Mesothelial cell of epicardium (in vitro differentiated cells): ENCODE measurements at regions not wholly inside any gene's neighbourhood (a gene's known extent, or its start where the extent isn't known, plus 50 kb on each side); places are given as distances from the start of the nearest gene placed in this dataset.

Experiments
- DNase-seq, 2 experiments: peaks; one replicate each; pipeline ENCODE4 v3.0.0; 2021; ENCODE audit warnings: low spot score in 2 of 2; ENCODE audit not compliant: unreplicated experiment in 2 of 2
- H3K27ac Mint-ChIP-seq: 2 replicates; pipeline ENCODE4 v1.8.0; 2021; ENCODE audit warnings: mixed read lengths
- H3K27me3 Mint-ChIP-seq: 2 replicates; pipeline ENCODE4 v1.8.0; 2021; ENCODE audit warnings: low read depth, mixed read lengths
- H3K36me3 Mint-ChIP-seq: 2 replicates; pipeline ENCODE4 v1.8.0; 2021; ENCODE audit warnings: mixed read lengths
- H3K4me1 Mint-ChIP-seq: 2 replicates; pipeline ENCODE4 v1.8.0; 2021; ENCODE audit warnings: mixed read lengths
- H3K4me3 Mint-ChIP-seq: 2 replicates; pipeline ENCODE4 v1.8.0; 2021; ENCODE audit warnings: mild to moderate bottlenecking, moderate library complexity, mixed read lengths
- H3K9me3 Mint-ChIP-seq: 2 replicates; pipeline ENCODE4 v1.8.0; 2021; ENCODE audit warnings: mixed read lengths
- TF ChIP-seq, protein P1 (sequence below): fragments of 200-600 bp; sonication (generic); IDR thresholded peaks from one replicate; pipeline ENCODE4 v1.5.0; 2021; ENCODE audit warnings: antibody characterized with exemption; ENCODE audit not compliant: unreplicated experiment

- TF ChIP-seq, protein P1, sequence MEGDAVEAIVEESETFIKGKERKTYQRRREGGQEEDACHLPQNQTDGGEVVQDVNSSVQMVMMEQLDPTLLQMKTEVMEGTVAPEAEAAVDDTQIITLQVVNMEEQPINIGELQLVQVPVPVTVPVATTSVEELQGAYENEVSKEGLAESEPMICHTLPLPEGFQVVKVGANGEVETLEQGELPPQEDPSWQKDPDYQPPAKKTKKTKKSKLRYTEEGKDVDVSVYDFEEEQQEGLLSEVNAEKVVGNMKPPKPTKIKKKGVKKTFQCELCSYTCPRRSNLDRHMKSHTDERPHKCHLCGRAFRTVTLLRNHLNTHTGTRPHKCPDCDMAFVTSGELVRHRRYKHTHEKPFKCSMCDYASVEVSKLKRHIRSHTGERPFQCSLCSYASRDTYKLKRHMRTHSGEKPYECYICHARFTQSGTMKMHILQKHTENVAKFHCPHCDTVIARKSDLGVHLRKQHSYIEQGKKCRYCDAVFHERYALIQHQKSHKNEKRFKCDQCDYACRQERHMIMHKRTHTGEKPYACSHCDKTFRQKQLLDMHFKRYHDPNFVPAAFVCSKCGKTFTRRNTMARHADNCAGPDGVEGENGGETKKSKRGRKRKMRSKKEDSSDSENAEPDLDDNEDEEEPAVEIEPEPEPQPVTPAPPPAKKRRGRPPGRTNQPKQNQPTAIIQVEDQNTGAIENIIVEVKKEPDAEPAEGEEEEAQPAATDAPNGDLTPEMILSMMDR, result no peak
- Mint-ChIP-seq H3K4me1 (peaks cover 6% of the 10 kb centered on the region), H3K36me3 (no peaks in the 10 kb centered on the region), H3K27ac (no peak overlapping the region), H3K4me3 (no peak overlapping the region), H3K27me3 (no peaks in the 10 kb centered on the region), H3K9me3 (peaks cover 6% of the 10 kb centered on the region)
- no peak for DNase-seq
These were observed 92.4 kb upstream of the CDH10 start for GRCh38 chr5:24737163-24737562.

- H3K9me3 Mint-ChIP-seq, result no peaks in the 10 kb centered on the region
- H3K4me3 Mint-ChIP-seq, result no peak overlapping the region
- no peaks in the 10 kb centered on the region for H3K36me3 Mint-ChIP-seq
- no peaks in the 10 kb centered on the region for H3K27me3 Mint-ChIP-seq
- no peak overlapping the region for H3K27ac Mint-ChIP-seq
- TF ChIP-seq, protein P1, result no peak
- peaks cover 6% of the 10 kb centered on the region for H3K4me1 Mint-ChIP-seq
- no peak for DNase-seq
These were observed 90.5 kb upstream of the CDH10 start for GRCh38 chr5:24735284-24735683.

DNA sequence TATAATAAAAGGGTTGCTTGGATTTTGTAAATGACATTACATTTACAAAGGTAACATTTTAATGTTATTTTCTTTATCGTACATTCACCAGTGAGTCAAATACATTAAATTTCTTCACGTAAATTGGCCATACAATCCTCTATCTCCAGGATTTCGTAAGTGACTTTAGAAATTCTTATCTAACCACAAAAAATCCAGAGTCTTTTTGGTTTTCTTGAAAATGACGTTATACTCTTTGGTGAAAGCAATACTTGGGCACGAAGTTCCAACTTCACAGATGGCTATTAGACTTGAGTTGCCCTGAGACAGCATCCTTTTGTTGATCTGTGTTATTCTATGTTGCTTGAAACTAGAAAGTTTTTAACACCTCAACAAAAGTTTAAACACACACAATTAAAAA, 87.4 kb upstream of the CDH10 start:
- no peak for DNase-seq
- Mint-ChIP-seq H3K4me3 (no peak overlapping the region), H3K27ac (no peak overlapping the region), H3K27me3 (no peaks in the 10 kb centered on the region), H3K9me3 (no peaks in the 10 kb centered on the region), H3K36me3 (no peaks in the 10 kb centered on the region), H3K4me1 (peaks cover 6% of the 10 kb centered on the region)
- TF ChIP-seq, protein P1, result no peak

- TF ChIP-seq, protein P1, result no peak
- no peak for DNase-seq
- Mint-ChIP-seq H3K27ac (no peak overlapping the region), H3K4me1 (no peaks in the 10 kb centered on the region), H3K4me3 (no peak overlapping the region), H3K27me3 (no peaks in the 10 kb centered on the region), H3K9me3 (peaks cover 3% of the 10 kb centered on the region), H3K36me3 (no peaks in the 10 kb centered on the region)
These were observed 76.0 kb upstream of the CDH10 start for GRCh38 chr5:24720743-24721142.

DNA sequence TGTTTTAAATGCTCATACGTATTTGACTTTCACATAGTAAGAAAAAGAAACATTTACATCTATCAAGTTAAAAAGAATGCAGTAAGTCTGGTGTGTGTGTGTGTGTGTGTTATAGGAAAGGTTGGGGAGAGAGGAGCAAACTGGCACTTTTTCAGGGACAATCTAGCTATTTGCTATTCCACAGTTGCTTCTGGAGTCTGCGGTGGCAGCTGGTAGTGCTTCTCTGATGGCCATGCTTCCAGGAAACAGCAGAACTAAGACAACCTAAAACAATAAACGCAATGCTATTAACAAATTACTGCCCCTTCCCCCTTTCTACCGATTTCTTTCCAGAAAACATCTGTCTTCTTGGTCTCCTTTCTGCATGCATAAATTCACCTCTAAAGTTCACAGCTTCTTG, 70.0 kb upstream of the CDH10 start:
- no peak for DNase-seq
- Mint-ChIP-seq H3K27ac (no peak overlapping the region), H3K4me1 (no peaks in the 10 kb centered on the region), H3K27me3 (no peaks in the 10 kb centered on the region), H3K9me3 (no peaks in the 10 kb centered on the region), H3K36me3 (no peaks in the 10 kb centered on the region), H3K4me3 (no peak overlapping the region)
- TF ChIP-seq, protein P1, result no peak

GRCh38 chr5:24712947-24713346, 68.2 kb upstream of the CDH10 start:
- H3K4me1 Mint-ChIP-seq, result no peaks in the 10 kb centered on the region
- TF ChIP-seq, protein P1, result no peak
- H3K27ac Mint-ChIP-seq, result no peak overlapping the region
- H3K9me3 Mint-ChIP-seq, result no peaks in the 10 kb centered on the region
- DNase-seq, result no peak
- no peaks in the 10 kb centered on the region for H3K27me3 Mint-ChIP-seq
- H3K36me3 Mint-ChIP-seq, result no peaks in the 10 kb centered on the region
- H3K4me3 Mint-ChIP-seq, result no peak overlapping the region
